Mammary epithelial cell (primary cell): ENCODE measurements at regions not wholly inside any gene's neighbourhood (a gene's known extent, or its start where the extent isn't known, plus 50 kb on each side); places are given as distances from the start of the nearest gene placed in this dataset.

ENCODE experiments used
- CTCF ChIP-seq, 2 donors: IDR thresholded peaks in 1 of 2; conservative IDR thresholded peaks in 1 of 2; 2 replicates each; pipeline ENCODE4 v1.5.1; 2011 to 2012; ENCODE audit warnings: inconsistent platforms in 2 of 2, low read length in 2 of 2, mild to moderate bottlenecking in 2 of 2, control low read depth in 1 of 2, low read depth in 1 of 2; ENCODE audit not compliant: insufficient read depth in 1 of 2; ENCODE audit errors: extremely low read depth in 1 of 2
- EZH2 ChIP-seq: IDR thresholded peaks from 2 replicates; pipeline ENCODE4 v1.6.1; 2012; ENCODE audit warnings: low read length, inconsistent platforms, borderline replicate concordance

- TF ChIP-seq CTCF (conservative IDR thresholded peaks at IDR 0.05 in 1 of 2, IDR thresholded peaks at IDR 0.05 in 1 of 2; ENCODE audit: extremely low read depth in 1 of 2, insufficient read depth in 1 of 2, low read depth in 1 of 2, low read length in 2 of 2) (no peak), EZH2 (no peak)
Measured at GRCh38 chr6:209432-210103, 82.7 kb upstream of the DUSP22 start.
